Ovary (tissue), 3 donors: ENCODE measurements at regions not wholly inside any gene's neighbourhood (a gene's known extent, or its start where the extent isn't known, plus 50 kb on each side); places are given as distances from the start of the nearest gene placed in this dataset.

Experiments used
- CTCF ChIP-seq, 3 donors: fragments of 450-650 bp in 2 of 3; fragments of 200-600 bp in 1 of 3; IDR thresholded peaks; one replicate each; pipeline versions ENCODE4 v1.5.1 to v1.8.0; 2016 to 2022; ENCODE audit warnings: antibody characterized with exemption in 3 of 3, mild to moderate bottlenecking in 1 of 3
- EP300 ChIP-seq: sonication (generic); formaldehyde crosslinking; IDR thresholded peaks from one replicate; pipeline ENCODE4 v1.6.1; 2017; ENCODE audit warnings: antibody characterized with exemption
- POLR2A ChIP-seq: fragments of 450-650 bp; IDR thresholded peaks from one replicate; pipeline ENCODE4 v1.6.1; 2017; ENCODE audit warnings: antibody characterized with exemption, mild to moderate bottlenecking, moderate library complexity
- donor health status: DM: no; HTN: no; CAD: no.

GRCh38 chr16:5770118-5770517, 672.5 kb upstream of the EEF2KMT start:
- TF ChIP-seq CTCF (IDR thresholded peaks at IDR 0.05) (no peak), POLR2A (no peak), EP300 (no peak)
